Loucy (cell line): ENCODE measurements at regions not wholly inside any gene's neighbourhood (a gene's known extent, or its start where the extent isn't known, plus 50 kb on each side); places are given as distances from the start of the nearest gene placed in this dataset.
A peak's percentile ranks its signal among the peaks of the same experiment; 100 is the strongest.

Experiments
- EZH2phosphoT487 ChIP-seq: fragments of 200-600 bp; IDR thresholded peaks from 2 replicates; pipeline ENCODE4 v1.6.1; 2018; ENCODE audit warnings: antibody characterized with exemption, mild to moderate bottlenecking, moderate library complexity, borderline replicate concordance
- TF ChIP-seq, protein P1 (sequence below): fragments of 200-600 bp; sonication (generic); conservative IDR thresholded peaks from 2 replicates; pipeline ENCODE4 v1.5.1; 2014; ENCODE audit warnings: mild to moderate bottlenecking, antibody characterized with exemption, low read length

DNA sequence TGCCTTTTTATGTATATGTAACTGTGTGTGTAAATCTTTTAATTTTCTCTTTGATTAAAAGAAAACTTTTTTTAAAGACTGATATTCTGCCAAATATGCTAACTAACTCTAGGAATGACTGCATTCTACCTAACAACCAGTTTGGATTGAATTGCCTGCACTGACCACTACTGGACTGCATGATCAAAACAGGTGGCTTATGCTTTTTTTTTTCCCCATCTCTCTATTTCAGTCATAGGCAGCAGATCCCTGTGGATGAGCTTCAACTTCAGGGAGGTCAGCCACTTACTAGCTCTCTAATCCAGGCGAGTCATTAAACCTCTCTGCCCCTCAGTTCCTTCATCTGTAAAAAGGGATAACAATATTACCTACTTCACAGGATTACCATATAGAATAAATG is 138.6 kb upstream of the SERTAD2 start:
- TF ChIP-seq, protein P1, sequence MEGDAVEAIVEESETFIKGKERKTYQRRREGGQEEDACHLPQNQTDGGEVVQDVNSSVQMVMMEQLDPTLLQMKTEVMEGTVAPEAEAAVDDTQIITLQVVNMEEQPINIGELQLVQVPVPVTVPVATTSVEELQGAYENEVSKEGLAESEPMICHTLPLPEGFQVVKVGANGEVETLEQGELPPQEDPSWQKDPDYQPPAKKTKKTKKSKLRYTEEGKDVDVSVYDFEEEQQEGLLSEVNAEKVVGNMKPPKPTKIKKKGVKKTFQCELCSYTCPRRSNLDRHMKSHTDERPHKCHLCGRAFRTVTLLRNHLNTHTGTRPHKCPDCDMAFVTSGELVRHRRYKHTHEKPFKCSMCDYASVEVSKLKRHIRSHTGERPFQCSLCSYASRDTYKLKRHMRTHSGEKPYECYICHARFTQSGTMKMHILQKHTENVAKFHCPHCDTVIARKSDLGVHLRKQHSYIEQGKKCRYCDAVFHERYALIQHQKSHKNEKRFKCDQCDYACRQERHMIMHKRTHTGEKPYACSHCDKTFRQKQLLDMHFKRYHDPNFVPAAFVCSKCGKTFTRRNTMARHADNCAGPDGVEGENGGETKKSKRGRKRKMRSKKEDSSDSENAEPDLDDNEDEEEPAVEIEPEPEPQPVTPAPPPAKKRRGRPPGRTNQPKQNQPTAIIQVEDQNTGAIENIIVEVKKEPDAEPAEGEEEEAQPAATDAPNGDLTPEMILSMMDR: peak; percentile 31; the same call in 1 of the 2 replicates
- TF ChIP-seq EZH2phosphoT487: no peak
